GM10266 (cell line): ENCODE measurements at regions not wholly inside any gene's neighbourhood (a gene's known extent, or its start where the extent isn't known, plus 50 kb on each side); places are given as distances from the start of the nearest gene placed in this dataset.
"Not testable (repeated sequence)": the region's sequence is repeated elsewhere in the genome, so short reads cannot be mapped to it uniquely, and the experiment has no call there.

Experiments used
- DNase-seq: peaks from one replicate; pipeline ENCODE4 v3.0.0; 2012; ENCODE audit errors: extremely low spot score
- CTCF ChIP-seq: IDR thresholded peaks from 2 replicates; pipeline ENCODE4 v1.5.1; 2012; ENCODE audit warnings: mild to moderate bottlenecking, low read depth; ENCODE audit not compliant: control insufficient read depth, insufficient read depth; ENCODE audit errors: missing control alignments

- not testable (repeated sequence) for DNase-seq
- peak; percentile 21 for TF ChIP-seq CTCF
These were observed 109.2 kb upstream of the FBXO28 start for GRCh38 chr1:224004552-224005315.

GRCh38 chr1:224003896-224004295 is 110.0 kb upstream of the FBXO28 start:
- DNase-seq: not testable (repeated sequence)

GRCh38 chr1:224001757-224002156 is 112.2 kb upstream of the FBXO28 start:
- DNase-seq: not testable (repeated sequence)

GRCh38 chr1:223999761-224000160 is 114.2 kb upstream of the FBXO28 start:
- DNase-seq: not testable (repeated sequence)

GRCh38 chr1:223998676-223999455 is 115.0 kb upstream of the FBXO28 start:
- not testable (repeated sequence) for DNase-seq

- not testable (repeated sequence) for DNase-seq
These were observed 117.5 kb upstream of the FBXO28 start for GRCh38 chr1:223996376-223996775.

GRCh38 chr1:223992456-223993246 is 121.3 kb upstream of the FBXO28 start:
- DNase-seq: peak; percentile 77

- not testable (repeated sequence) for DNase-seq
These were observed 122.5 kb upstream of the FBXO28 start for GRCh38 chr1:223991297-223991857.

- DNase-seq: not testable (repeated sequence)
These were observed 116.2 kb upstream of the TP53BP2 start for GRCh38 chr1:223961985-223962384.

GRCh38 chr1:223952801-223953200 is 107.1 kb upstream of the TP53BP2 start:
- not testable (repeated sequence) for DNase-seq

- DNase-seq: not testable (repeated sequence)
These were observed 105.8 kb upstream of the TP53BP2 start for GRCh38 chr1:223951551-223951950.

GRCh38 chr1:223949944-223950343 is 104.2 kb upstream of the TP53BP2 start:
- not testable (repeated sequence) for DNase-seq

GRCh38 chr1:223948041-223948440 is 102.3 kb upstream of the TP53BP2 start:
- DNase-seq: not testable (repeated sequence)

- not testable (repeated sequence) for DNase-seq
These were observed 90.8 kb upstream of the TP53BP2 start for GRCh38 chr1:223936592-223936991.

GRCh38 chr1:223931476-223931875 is 85.7 kb upstream of the TP53BP2 start:
- DNase-seq: not testable (repeated sequence)
